ENCODE measurements at regions not wholly inside any gene's neighbourhood (a gene's known extent, or its start where the extent isn't known, plus 50 kb on each side); places are given as distances from the start of the nearest gene placed in this dataset.

GRCh38 chr3:39757307-39757706 lies 52.1 kb upstream of the MYRIP start:
- Histone ChIP-seq H3K9me3 (replicated peaks; ENCODE audit: control insufficient read depth, low read depth, low read length) (no peaks in the 10 kb centered on the region), H3K4me3 (ENCODE audit: low read length) (no peak overlapping the region), H3K27me3 (ENCODE audit: control insufficient read depth, insufficient read depth, low read length) (no peaks in the 10 kb centered on the region), H3K36me3 (ENCODE audit: control insufficient read depth, insufficient read depth, low read length) (no peaks in the 10 kb centered on the region), H3K4me1 (ENCODE audit: control insufficient read depth, insufficient read depth, low read length) (no peaks in the 10 kb centered on the region), H3K27ac (ENCODE audit: low read length) (no peak overlapping the region)
- WGBS (ENCODE audit: insufficient coverage): 83% methylated on average over 1 of the region's 2 CpGs
- DNase-seq: no peak

Data from muscle of leg (tissue), 3 donors.